ENCODE measurements at regions not wholly inside any gene's neighbourhood (a gene's known extent, or its start where the extent isn't known, plus 50 kb on each side); places are given as distances from the start of the nearest gene placed in this dataset.
"Not testable (repeated sequence)": the region's sequence is repeated elsewhere in the genome, so short reads cannot be mapped to it uniquely, and the experiment has no call there.

GRCh38 chr6:141932685-141933084 lies 200.0 kb upstream of the GJE1 start:
- no peaks in the 10 kb centered on the region for H3K27me3 ChIP-seq
- H3K4me1 ChIP-seq = no peaks in the 10 kb centered on the region
- no peaks in the 10 kb centered on the region for H3K9me3 ChIP-seq
- WGBS = 86% methylated on average over 3 of the region's 3 CpGs
- H3K27ac ChIP-seq = no peak overlapping the region
- DNase-seq (ENCODE audit: low spot score in 2 of 2) = no peak
- no peak overlapping the region for H3K4me3 ChIP-seq
- no peaks in the 10 kb centered on the region for H3K36me3 ChIP-seq
- no peak for TF ChIP-seq POLR2A (IDR thresholded peaks at IDR 0.05)
- no peak for TF ChIP-seq EP300 (IDR thresholded peaks at IDR 0.05)
- no peak for TF ChIP-seq CTCF (IDR thresholded peaks at IDR 0.05)
- TF ChIP-seq POLR2AphosphoS5 (IDR thresholded peaks at IDR 0.05) = no peak

- not testable (repeated sequence) for H3K4me3 ChIP-seq; H3K36me3 ChIP-seq; H3K27ac ChIP-seq; DNase-seq (ENCODE audit: low spot score in 2 of 2); H3K27me3 ChIP-seq; H3K4me1 ChIP-seq; H3K9me3 ChIP-seq
- 63% methylated on average over 4 of the region's 7 CpGs for WGBS
These were observed 206.4 kb upstream of the GJE1 start for GRCh38 chr6:141926200-141926900.

- Histone ChIP-seq H3K36me3 (no peaks in the 10 kb centered on the region), H3K27ac (no peak overlapping the region), H3K4me1 (no peaks in the 10 kb centered on the region), H3K27me3 (no peaks in the 10 kb centered on the region), H3K9me3 (no peaks in the 10 kb centered on the region), H3K4me3 (no peak overlapping the region)
- TF ChIP-seq EP300 (IDR thresholded peaks at IDR 0.05) (no peak), POLR2AphosphoS5 (IDR thresholded peaks at IDR 0.05) (no peak), CTCF (IDR thresholded peaks at IDR 0.05) (no peak), POLR2A (IDR thresholded peaks at IDR 0.05) (no peak)
- DNase-seq (ENCODE audit: low spot score in 2 of 2) = no peak
These were observed 207.7 kb upstream of the GJE1 start for GRCh38 chr6:141925001-141925400.

GRCh38 chr6:141922898-141923297 lies 209.8 kb upstream of the GJE1 start:
- H3K36me3 ChIP-seq = no peaks in the 10 kb centered on the region
- no peaks in the 10 kb centered on the region for H3K27me3 ChIP-seq
- H3K27ac ChIP-seq = no peak overlapping the region
- 81% methylated on average over 2 of the region's 2 CpGs for WGBS
- no peaks in the 10 kb centered on the region for H3K9me3 ChIP-seq
- no peak for DNase-seq (ENCODE audit: low spot score in 2 of 2)
- no peaks in the 10 kb centered on the region for H3K4me1 ChIP-seq
- no peak for TF ChIP-seq EP300 (IDR thresholded peaks at IDR 0.05)
- TF ChIP-seq CTCF (IDR thresholded peaks at IDR 0.05) = no peak
- no peak for TF ChIP-seq POLR2A (IDR thresholded peaks at IDR 0.05)
- TF ChIP-seq POLR2AphosphoS5 (IDR thresholded peaks at IDR 0.05) = no peak
- H3K4me3 ChIP-seq = no peak overlapping the region

- WGBS = 95% methylated on average over 22 of the region's 30 CpGs
- DNase-seq (ENCODE audit: low spot score in 2 of 2); H3K27me3 ChIP-seq; H3K9me3 ChIP-seq; H3K36me3 ChIP-seq; H3K4me3 ChIP-seq; H3K27ac ChIP-seq; H3K4me1 ChIP-seq: not testable (repeated sequence)
These were observed 215.8 kb upstream of the GJE1 start for GRCh38 chr6:141916682-141917505.

- WGBS = 71% methylated on average over 2 of the region's 2 CpGs
- H3K4me3 ChIP-seq = no peak overlapping the region
- no peaks in the 10 kb centered on the region for H3K27me3 ChIP-seq
- no peak overlapping the region for H3K27ac ChIP-seq
- no peaks in the 10 kb centered on the region for H3K4me1 ChIP-seq
- no peak for TF ChIP-seq CTCF (IDR thresholded peaks at IDR 0.05)
- no peak for TF ChIP-seq POLR2A (IDR thresholded peaks at IDR 0.05)
- no peak for TF ChIP-seq EP300 (IDR thresholded peaks at IDR 0.05)
- TF ChIP-seq POLR2AphosphoS5 (IDR thresholded peaks at IDR 0.05) = no peak
- no peaks in the 10 kb centered on the region for H3K9me3 ChIP-seq
- DNase-seq (ENCODE audit: low spot score in 2 of 2) = no peak
- H3K36me3 ChIP-seq = no peaks in the 10 kb centered on the region
These were observed 218.1 kb upstream of the GJE1 start for GRCh38 chr6:141914646-141915045.
